K562 (cell line): ENCODE measurements at regions not wholly inside any gene's neighbourhood (a gene's known extent, or its start where the extent isn't known, plus 50 kb on each side); places are given as distances from the start of the nearest gene placed in this dataset.

Experiments
- FOXM1 ChIP-seq, 2 experiments: fragments of 450-650 bp in 1 of 2; sonication (generic) in 1 of 2; formaldehyde crosslinking in 1 of 2; IDR thresholded peaks; 2 replicates each; pipeline versions ENCODE4 v1.6.1 to v1.9.0; 2017 to 2022; ENCODE audit warnings: low read depth in 2 of 2, mild to moderate bottlenecking in 2 of 2, missing genetic modification reagents in 1 of 2, moderate library complexity in 1 of 2
- HNRNPL ChIP-seq: fragments of 200-400 bp; formaldehyde crosslinking; IDR thresholded peaks from 2 replicates; pipeline ENCODE4 v1.6.1; 2017; ENCODE audit warnings: low read depth, mild to moderate bottlenecking, low read length
- RBM15 ChIP-seq: fragments of 200-400 bp; formaldehyde crosslinking; IDR thresholded peaks from 2 replicates; pipeline ENCODE4 v1.6.1; 2018; ENCODE audit warnings: mild to moderate bottlenecking, low read length, moderate library complexity; ENCODE audit not compliant: insufficient read depth
- RERE ChIP-seq: sonication (generic); formaldehyde crosslinking; IDR thresholded peaks from 2 replicates; pipeline ENCODE4 v1.8.0; 2023; ENCODE audit warnings: missing genetic modification reagents, mild to moderate bottlenecking, borderline replicate concordance
- ZNF644 ChIP-seq: fragments of 200-800 bp; sonication (Bioruptor generic); IDR thresholded peaks from 2 replicates; pipeline ENCODE4 v1.6.1; 2016; ENCODE audit warnings: low read depth, missing genetic modification characterization, missing compliant biosample characterization
- TF ChIP-seq, protein P1 (sequence below): fragments of 250-450 bp; sonication (Bioruptor Pico); IDR thresholded peaks from 2 replicates; pipeline ENCODE4 v1.5.0; 2020; ENCODE audit warnings: mild to moderate bottlenecking, borderline replicate concordance

- no peak for TF ChIP-seq FOXM1 (IDR thresholded peaks at IDR 0.05; ENCODE audit: low read depth)
- TF ChIP-seq FOXM1 (CRISPR knock-in tag; IDR thresholded peaks at IDR 0.05; ENCODE audit: low read depth) = no peak
- TF ChIP-seq HNRNPL = no peak
- TF ChIP-seq, protein P1, sequence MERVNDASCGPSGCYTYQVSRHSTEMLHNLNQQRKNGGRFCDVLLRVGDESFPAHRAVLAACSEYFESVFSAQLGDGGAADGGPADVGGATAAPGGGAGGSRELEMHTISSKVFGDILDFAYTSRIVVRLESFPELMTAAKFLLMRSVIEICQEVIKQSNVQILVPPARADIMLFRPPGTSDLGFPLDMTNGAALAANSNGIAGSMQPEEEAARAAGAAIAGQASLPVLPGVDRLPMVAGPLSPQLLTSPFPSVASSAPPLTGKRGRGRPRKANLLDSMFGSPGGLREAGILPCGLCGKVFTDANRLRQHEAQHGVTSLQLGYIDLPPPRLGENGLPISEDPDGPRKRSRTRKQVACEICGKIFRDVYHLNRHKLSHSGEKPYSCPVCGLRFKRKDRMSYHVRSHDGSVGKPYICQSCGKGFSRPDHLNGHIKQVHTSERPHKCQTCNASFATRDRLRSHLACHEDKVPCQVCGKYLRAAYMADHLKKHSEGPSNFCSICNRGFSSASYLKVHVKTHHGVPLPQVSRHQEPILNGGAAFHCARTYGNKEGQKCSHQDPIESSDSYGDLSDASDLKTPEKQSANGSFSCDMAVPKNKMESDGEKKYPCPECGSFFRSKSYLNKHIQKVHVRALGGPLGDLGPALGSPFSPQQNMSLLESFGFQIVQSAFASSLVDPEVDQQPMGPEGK (CRISPR knock-in tag) = no peak
- TF ChIP-seq RBM15 = no peak
- TF ChIP-seq RERE (CRISPR knock-in tag) = no peak
- no peak for TF ChIP-seq ZNF644 (tag)
Measured at GRCh38 chr20:56867128-56867527, 238.0 kb downstream of the TFAP2C start (continued).
